Activated B cell treated with CpG ODN at 0.5 μM for 24 hours (primary cell): ENCODE measurements at regions not wholly inside any gene's neighbourhood (a gene's known extent, or its start where the extent isn't known, plus 50 kb on each side); places are given as distances from the start of the nearest gene placed in this dataset.
A peak's percentile ranks its signal among the peaks of the same experiment; 100 is the strongest.

Experiments used
- ATAC-seq: fragments of 200-7000 bp; cut with Tn5 transposase; one replicate; pipeline ENCODE4 v1.10.0; 2021; ENCODE audit warnings: low read depth, mild to moderate bottlenecking, moderate library complexity
- CTCF ChIA-PET: fragments of 350-600 bp; sonication (Branson Sonifier 250); formaldehyde crosslinking; loops from one replicate; lab custom pipeline; 2021; ENCODE audit warnings: antibody characterized with exemption; lab: Charles Lee
- POLR2A ChIA-PET: fragments of 350-600 bp; sonication (Branson Sonifier 250); formaldehyde crosslinking; loops from one replicate; lab custom pipeline; 2021; ENCODE audit warnings: antibody characterized with exemption; lab: Charles Lee
- DNase-seq: peaks from one replicate; pipeline ENCODE4 v3.0.0; 2022
- H3K27ac Mint-ChIP-seq: one replicate; pipeline ENCODE4 v1.8.0; 2020; ENCODE audit warnings: mixed read lengths
- H3K27me3 Mint-ChIP-seq: one replicate; pipeline ENCODE4 v1.8.0; 2021; ENCODE audit warnings: mixed read lengths
- H3K36me3 Mint-ChIP-seq: one replicate; pipeline ENCODE4 v1.8.0; 2021; ENCODE audit warnings: low read depth, mixed read lengths
- H3K4me1 Mint-ChIP-seq: one replicate; pipeline ENCODE4 v1.8.0; 2021; ENCODE audit warnings: mixed read lengths
- H3K4me3 Mint-ChIP-seq: one replicate; pipeline ENCODE4 v1.8.0; 2020; ENCODE audit warnings: mild to moderate bottlenecking, mixed read lengths
- H3K9me3 Mint-ChIP-seq: one replicate; pipeline ENCODE4 v1.8.0; 2020; ENCODE audit warnings: mixed read lengths
- intact Hi-C: fragments of 100-400 bp; cut with micrococcal nuclease; formaldehyde crosslinking; loops from one replicate; pipeline ENCODE4 v1.15.1; 2024
- TF ChIP-seq, protein P1 (sequence below): fragments of 200-600 bp; IDR thresholded peaks from one replicate; pipeline ENCODE4 v1.8.0; 2022; ENCODE audit warnings: antibody characterized with exemption, mild to moderate bottlenecking

DNA sequence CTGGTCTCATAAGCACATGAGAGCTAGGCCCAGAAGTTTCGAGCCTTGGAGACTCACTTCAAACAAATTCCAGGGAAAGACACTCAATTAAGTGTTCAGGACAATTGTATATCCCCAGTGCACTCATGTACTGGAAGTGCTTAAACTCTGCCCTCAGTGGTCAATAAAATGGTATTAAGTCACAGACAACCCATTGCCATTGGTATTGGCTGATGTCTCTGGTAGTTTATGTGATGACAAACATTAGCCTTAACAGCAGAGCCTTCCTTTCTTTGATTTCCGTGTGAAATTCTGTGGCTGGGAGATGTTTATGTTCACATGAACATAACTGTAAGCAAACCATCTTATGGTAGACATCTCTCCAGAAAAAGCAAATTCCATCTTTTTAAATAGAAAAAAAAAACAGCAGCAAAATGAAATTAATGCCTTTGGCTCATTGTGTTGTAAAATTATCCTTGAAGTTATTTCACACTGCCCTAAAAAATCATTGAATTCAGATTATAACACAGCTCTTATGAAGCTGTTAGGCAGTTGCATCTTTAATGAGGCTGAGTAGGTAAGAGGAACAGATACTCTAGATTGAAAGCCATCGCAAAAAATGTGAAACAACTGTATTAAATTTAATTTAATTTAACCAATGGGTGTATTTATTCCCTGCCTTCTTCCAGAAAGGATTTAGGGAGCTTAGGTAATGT is 216.2 kb upstream of the PLEKHG7 start:
- DNase-seq (no peak), ATAC-seq (peak; percentile 33)
- Mint-ChIP-seq H3K4me1 (peaks cover 85% of the 10 kb centered on the region), H3K4me3 (no peak overlapping the region), H3K36me3 (peaks cover 28% of the 10 kb centered on the region), H3K27ac (peak overlapping the region; percentile 85), H3K27me3 (no peaks in the 10 kb centered on the region), H3K9me3 (peaks cover 3% of the 10 kb centered on the region)
- TF ChIP-seq, protein P1, sequence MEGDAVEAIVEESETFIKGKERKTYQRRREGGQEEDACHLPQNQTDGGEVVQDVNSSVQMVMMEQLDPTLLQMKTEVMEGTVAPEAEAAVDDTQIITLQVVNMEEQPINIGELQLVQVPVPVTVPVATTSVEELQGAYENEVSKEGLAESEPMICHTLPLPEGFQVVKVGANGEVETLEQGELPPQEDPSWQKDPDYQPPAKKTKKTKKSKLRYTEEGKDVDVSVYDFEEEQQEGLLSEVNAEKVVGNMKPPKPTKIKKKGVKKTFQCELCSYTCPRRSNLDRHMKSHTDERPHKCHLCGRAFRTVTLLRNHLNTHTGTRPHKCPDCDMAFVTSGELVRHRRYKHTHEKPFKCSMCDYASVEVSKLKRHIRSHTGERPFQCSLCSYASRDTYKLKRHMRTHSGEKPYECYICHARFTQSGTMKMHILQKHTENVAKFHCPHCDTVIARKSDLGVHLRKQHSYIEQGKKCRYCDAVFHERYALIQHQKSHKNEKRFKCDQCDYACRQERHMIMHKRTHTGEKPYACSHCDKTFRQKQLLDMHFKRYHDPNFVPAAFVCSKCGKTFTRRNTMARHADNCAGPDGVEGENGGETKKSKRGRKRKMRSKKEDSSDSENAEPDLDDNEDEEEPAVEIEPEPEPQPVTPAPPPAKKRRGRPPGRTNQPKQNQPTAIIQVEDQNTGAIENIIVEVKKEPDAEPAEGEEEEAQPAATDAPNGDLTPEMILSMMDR = no peak
- ChIA-PET POLR2A (interaction anchor here (0.6 to 13.1 kb wide), 26 partner anchors 8 to 395 kb away, joined by 3 to 165 read pairs (median 4); partner anchors contain the start of gene BTG1), CTCF (interaction anchor here (0.8 to 2.2 kb wide), 6 partner anchors 9 to 337 kb away, joined by 3 to 6 read pairs (median 4); no protein-coding TSS in a partner anchor)
- intact Hi-C loops = loop anchor here (1.0 to 5.0 kb wide), 3 partner anchors 41 to 339 kb away; partner anchors contain the start of gene BTG1

DNA sequence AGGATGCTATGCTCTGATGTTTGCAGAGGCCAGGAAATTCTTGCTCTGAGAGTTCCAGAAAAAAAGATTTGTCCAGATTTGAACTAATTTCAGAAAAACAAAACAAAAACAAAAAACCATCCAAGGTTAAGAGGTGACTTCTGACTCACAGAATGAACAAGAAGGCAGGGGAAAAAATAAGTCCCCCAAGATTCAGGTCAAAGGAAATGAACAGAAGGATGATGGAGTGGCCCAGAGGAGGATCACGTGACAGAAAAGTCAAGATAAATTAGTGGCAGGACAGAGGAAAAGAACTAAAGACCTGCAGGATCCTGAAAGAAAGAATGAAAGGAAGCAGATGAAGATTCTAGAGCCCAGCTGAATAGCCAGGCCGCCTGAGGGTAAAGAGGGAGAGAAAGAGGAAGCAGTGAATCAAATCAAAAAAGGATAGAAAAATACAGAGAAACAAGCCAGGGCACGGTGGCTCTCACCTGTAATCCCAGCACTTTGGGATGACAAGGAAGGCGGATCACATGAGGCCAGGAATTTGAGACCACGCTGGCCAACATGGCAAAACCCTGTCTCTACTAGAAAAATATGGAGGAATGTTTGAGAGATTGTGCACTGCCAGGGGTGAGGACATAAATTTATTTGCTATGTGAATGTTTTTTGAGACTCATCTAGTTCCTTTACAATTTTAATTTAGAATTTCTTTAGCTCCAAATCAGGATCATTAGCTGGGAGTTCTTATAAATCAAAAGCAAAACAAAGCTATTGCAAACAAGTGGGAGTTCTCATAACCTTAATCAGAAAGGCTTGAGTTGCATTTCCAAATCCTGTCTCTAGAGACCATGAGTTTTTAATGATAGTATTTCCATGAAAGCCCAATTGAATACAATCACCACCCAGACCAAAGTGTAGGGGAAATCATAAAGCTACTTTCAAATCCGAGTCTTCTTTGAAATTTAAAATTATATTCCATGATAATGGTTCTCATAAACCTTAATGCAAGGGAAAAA is 217.1 kb upstream of the PLEKHG7 start:
- H3K27me3 Mint-ChIP-seq = no peaks in the 10 kb centered on the region
- H3K4me1 Mint-ChIP-seq = peaks cover 88% of the 10 kb centered on the region
- H3K9me3 Mint-ChIP-seq = peaks cover 6% of the 10 kb centered on the region
- H3K27ac Mint-ChIP-seq = peak overlapping the region; percentile 85
- ChIA-PET CTCF (interaction anchor here (0.6 to 1.5 kb wide), 5 partner anchors 13 to 336 kb away, joined by 3 to 6 read pairs (median 3); no protein-coding TSS in a partner anchor), POLR2A (interaction anchor here (0.7 to 13.1 kb wide), 18 partner anchors 9 to 394 kb away, joined by 3 to 165 read pairs (median 4); partner anchors contain the start of gene BTG1)
- TF ChIP-seq, protein P1 = no peak
- ATAC-seq (peak; percentile 41), DNase-seq (no peak)
- intact Hi-C loops = loop anchor here (1.0 to 5.0 kb wide), 5 partner anchors 10 to 338 kb away; partner anchors contain the start of gene BTG1
- H3K36me3 Mint-ChIP-seq = peaks cover 33% of the 10 kb centered on the region
- H3K4me3 Mint-ChIP-seq = peak overlapping the region; percentile 50

DNA sequence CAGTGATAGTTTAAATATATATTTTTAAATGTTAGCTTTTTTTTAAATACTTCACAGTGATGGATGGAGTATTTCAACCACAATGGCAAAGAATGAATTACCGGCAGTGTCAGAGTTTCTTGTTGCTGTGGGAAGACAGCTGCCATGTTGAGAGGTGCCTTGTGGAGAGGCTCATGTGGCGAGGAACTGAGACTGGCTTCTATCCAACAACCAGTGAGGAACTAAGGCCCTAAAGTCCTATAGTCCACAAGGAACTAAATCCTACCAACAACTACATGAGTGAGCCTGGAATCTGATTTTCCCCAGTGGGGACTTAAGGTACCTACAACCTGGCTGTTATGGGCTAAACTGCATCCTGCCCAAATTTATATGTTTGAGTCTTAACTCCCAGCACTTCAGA is 220.2 kb upstream of the PLEKHG7 start:
- Mint-ChIP-seq H3K9me3 (peaks cover 5% of the 10 kb centered on the region), H3K27me3 (no peaks in the 10 kb centered on the region), H3K4me1 (peaks cover 92% of the 10 kb centered on the region), H3K27ac (peak overlapping the region; percentile 18), H3K4me3 (no peak overlapping the region), H3K36me3 (peaks cover 52% of the 10 kb centered on the region)
- no peak for DNase-seq
- ChIA-PET CTCF (no interaction called here), POLR2A (no interaction called here)
- ATAC-seq = no peak
- TF ChIP-seq, protein P1 = no peak
- intact Hi-C loops = no loop called here

- ChIA-PET CTCF (interaction anchor here (1.1 to 2.0 kb wide), 2 partner anchors 12 to 89 kb away, joined by 3 to 6 read pairs; no protein-coding TSS in a partner anchor), POLR2A (interaction anchor here (0.6 to 2.1 kb wide), 4 partner anchors 8 to 335 kb away, joined by 3 to 6 read pairs (median 6); partner anchors contain the start of gene BTG1)
- ATAC-seq = no peak
- DNase-seq = no peak
- Mint-ChIP-seq H3K36me3 (peaks cover 63% of the 10 kb centered on the region), H3K27me3 (no peaks in the 10 kb centered on the region), H3K4me3 (no peak overlapping the region), H3K9me3 (peaks cover 5% of the 10 kb centered on the region), H3K4me1 (peaks cover 90% of the 10 kb centered on the region), H3K27ac (peak overlapping the region; percentile 19)
- intact Hi-C loops = no loop called here
- TF ChIP-seq, protein P1 = no peak
These were observed 221.7 kb upstream of the PLEKHG7 start for GRCh38 chr12:92481066-92481465.
